H54 (cell line): ENCODE measurements at regions not wholly inside any gene's neighbourhood (a gene's known extent, or its start where the extent isn't known, plus 50 kb on each side); places are given as distances from the start of the nearest gene placed in this dataset.
A peak's percentile ranks its signal among the peaks of the same experiment; 100 is the strongest.

Experiments used
- DNase-seq: peaks from one replicate; pipeline ENCODE4 v3.0.0; 2011; ENCODE audit warnings: low spot score, mixed read lengths; ENCODE audit not compliant: insufficient read length
- FAIRE-seq: peaks from 3 replicates; lab custom pipeline; 2011; peaks lifted over from hg19 to GRCh38; lab: Jason Lieb, UNC
- POLR2A ChIP-seq: IDR thresholded peaks from 2 replicates; pipeline ENCODE4 v1.6.1; 2011; ENCODE audit warnings: low read depth, mild to moderate bottlenecking, low read length

DNA sequence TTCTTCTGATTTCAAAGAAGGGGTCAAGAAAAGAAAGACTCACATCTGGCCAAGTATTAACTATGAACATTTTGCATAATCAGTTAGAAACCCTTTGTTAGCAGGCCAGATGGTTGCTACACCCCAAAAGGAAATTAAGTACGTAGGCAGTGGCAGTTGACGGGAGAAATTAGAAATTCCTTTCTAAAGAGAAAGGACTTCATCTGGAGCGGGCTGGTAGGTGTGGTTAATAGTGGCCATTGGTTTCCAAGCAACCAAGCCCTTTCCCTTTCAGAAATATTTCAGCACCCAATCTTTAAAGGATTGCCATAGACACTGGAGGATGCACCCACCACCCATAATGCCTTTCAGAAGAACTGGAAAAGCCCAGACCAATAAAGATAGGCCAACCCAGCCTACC lies 235.7 kb upstream of the LDB2 start:
- TF ChIP-seq POLR2A, result no peak

DNA sequence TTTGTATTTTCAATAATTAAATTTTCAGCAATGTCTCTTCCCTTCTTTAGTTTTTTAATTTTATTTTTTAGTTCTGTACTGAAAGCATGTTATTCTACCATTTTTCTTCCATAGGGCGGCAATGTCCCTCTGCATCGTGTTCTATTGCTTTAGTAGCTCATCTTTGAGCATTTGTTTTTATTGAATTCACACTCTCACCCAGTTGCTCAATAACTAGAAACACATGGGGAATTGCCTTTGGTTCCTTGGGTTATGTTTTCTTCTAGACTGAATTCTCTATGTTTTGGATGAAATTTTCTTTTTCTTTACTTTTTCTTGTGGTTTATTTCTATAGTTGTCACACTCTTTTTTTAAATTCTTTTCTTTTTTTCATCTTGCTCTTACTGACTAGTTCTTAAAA lies 233.8 kb upstream of the LDB2 start:
- TF ChIP-seq POLR2A, result no peak
- no peak for DNase-seq
- no peak for FAIRE-seq

More for the DNA sequence above, 235.7 kb upstream of the LDB2 start:
- no peak for DNase-seq
- FAIRE-seq, result no peak

DNA sequence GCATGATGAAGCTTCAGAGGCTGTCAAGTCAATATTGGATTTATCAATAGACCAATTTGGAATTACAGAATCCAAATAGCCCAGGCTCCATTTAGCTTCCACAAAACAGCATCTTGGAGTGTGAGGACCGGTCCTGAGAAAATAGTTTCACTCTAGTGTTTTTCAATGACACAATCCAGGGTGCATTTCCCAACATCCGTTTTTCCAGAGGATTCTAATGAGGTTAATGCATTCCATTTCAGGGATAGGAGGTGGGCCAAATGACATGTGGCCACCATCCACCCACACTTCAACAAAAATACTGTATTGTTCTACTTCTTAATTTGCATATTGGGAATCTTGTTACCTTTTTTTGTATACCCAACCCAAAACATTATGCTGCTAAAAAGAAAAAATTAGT lies 229.8 kb upstream of the LDB2 start:
- no peak for FAIRE-seq
- no peak for TF ChIP-seq POLR2A

DNA sequence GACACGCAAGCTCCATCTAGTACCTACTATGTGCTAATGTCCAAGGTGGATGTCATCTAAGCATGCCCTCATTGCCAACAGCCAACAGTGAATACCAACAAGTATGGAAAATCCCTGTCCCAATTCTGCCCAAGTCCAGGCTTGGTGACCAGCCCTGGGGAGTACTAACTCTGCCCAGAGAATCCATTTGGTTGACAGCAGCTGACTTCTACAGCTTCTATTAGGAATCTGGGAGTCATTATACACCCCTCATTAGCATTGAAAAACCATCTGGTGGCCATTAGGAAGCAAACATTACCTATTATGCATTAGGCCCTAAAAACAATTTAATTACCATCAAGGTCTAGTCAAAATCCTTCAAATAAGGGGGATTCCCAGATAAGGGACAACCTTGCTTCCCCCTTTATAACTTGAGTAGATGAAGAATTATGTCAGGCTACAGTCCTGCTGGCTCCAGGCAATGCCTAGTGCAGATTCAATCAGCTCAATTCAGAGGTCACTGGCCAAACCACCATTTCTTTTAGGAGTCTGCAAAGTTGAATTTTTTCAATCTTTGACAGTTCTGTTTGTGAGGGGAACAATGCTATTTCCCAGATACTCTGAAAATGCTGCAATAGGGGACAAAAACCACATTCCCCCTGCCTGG lies 228.0 kb upstream of the LDB2 start:
- no peak for TF ChIP-seq POLR2A
- no peak for FAIRE-seq
- no peak for DNase-seq

More for the DNA sequence above, 229.8 kb upstream of the LDB2 start:
- DNase-seq, result no peak

DNA sequence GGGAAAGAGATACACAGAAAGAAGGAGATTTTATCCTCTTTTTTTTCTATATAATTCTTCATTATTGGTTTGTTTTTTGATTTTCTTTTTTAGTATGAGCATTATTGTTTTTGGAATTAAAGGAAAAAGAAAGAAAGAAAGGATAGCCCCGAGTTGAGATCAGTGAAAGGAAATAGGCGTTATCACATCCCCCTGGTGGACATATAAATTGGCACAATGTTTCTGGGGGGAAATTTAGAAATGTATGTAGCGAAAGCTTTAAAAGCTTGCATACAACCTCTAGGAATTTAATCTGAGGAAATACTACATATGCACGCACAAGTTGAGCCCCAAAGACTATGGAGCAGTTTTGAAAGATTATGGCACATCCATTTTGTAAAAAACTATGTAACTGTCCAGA lies 226.3 kb upstream of the LDB2 start:
- DNase-seq, result no peak
- no peak for TF ChIP-seq POLR2A
- FAIRE-seq, result no peak

DNA sequence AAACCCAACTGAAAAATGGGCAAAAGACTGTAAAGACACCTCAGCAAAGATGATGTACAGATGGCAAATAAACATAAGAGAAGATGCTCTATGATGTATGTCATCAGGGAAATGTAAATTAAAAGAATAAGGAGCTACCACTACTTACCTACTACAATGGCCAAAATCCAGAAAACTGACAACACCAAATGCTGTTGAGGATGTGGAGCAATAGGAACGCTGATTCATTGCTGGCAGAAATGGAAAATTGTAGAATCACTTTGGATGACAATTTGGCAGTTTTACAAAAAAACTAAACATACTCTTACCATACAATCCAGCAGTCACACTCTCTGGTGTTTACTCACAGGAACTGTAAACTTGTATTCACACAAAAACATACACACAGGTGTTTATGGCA lies 222.3 kb upstream of the LDB2 start:
- TF ChIP-seq POLR2A, result no peak
- FAIRE-seq (no peak), DNase-seq (no peak)

DNA sequence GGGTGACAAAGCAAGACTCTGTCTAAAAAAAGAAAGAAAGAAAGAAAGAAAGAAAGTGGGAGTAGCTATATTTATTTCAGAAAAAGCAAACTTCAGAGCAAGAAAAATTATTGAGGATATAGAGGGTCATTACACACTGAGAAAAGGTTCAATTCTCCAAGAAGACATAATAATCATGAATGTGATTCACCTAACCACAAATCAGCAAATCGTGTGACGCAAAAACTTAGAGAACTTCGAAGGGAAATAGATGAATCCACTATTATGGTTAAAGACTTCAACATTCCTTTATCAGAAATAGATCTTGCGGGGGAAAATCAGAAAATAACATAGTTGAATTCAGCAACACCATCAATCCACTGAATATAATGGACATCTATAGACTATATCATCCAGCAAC lies 219.3 kb upstream of the LDB2 start:
- no peak for FAIRE-seq
- no peak for DNase-seq
- TF ChIP-seq POLR2A, result no peak

DNA sequence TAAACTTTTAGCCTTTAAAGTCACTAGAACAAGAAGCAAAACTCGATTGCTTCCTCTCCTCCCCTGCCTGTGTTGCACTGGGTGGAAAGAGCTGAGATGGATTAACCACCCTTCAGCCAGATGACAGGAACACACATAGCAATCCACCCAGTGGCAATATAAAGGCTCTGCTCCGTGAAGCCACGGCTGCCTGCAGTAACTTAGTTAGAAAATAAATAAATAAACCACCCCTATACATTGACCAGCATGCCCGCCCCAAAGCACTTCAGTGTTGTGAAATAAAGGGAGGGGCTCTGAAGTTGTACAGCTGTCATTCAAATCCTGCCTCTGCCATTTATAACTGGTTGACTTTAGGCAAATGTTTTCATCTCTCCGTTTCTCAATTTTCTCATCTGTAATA lies 217.1 kb upstream of the LDB2 start:
- FAIRE-seq (no peak), DNase-seq (no peak)

DNA sequence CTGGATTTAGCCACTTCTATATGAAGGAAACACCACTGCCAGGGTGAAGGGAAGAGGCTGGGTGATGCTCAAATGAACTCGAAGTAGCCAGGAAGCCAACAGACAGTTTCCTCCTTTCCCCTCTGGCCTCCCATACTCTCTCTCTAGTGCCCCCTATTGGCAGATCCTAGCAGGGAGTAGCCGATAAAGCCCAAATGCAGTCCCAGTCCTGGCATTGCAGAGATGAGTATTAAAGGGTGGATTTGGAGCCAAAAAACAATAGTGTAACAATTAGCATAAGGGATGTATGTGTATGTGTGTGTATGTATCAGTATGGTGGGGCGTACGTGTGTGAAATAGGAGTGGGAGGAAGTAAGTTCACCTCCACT lies 213.8 kb upstream of the LDB2 start:
- FAIRE-seq (no peak), DNase-seq (peak; percentile 2)

More for the DNA sequence above, 217.1 kb upstream of the LDB2 start:
- no peak for TF ChIP-seq POLR2A

DNA sequence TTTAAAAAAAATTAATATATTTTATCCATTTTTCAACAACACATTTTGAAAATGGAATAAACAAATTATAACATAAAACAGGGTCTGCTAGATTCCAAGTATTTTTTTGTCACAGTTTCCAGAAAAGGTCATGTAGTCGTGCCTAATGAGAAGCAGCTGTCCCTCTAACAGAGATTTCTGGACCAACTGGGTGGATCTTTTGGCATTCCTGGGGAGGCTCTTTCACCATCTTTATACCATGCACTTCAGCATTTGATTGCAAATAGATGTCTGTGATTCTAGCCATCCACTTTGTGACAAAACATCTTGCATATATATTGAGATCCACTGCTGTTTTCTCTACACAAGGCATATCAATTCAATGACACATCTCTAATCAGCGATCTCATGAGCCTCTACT lies 210.7 kb upstream of the LDB2 start:
- no peak for FAIRE-seq
- no peak for DNase-seq
- TF ChIP-seq POLR2A, result no peak

More for the DNA sequence above, 213.8 kb upstream of the LDB2 start:
- no peak for TF ChIP-seq POLR2A

DNA sequence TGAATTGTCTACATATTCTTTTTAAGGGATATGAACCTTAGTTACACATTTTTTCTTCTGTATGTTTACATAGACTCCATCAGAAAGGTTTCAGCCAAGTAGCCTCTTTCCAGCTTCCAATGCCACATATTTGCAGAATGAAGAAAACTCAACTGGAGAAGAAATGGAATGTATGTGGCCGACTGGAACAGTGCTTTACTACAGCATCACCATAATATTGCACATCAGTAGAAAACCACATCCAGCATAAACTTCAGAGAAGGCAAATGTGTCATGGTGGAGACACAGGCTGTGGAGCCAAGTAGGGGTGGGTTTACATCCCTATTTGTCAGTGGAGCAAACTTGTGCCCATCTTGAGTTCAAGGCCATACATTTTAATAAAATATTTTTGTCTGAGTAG lies 204.8 kb upstream of the LDB2 start:
- DNase-seq (no peak), FAIRE-seq (no peak)
- no peak for TF ChIP-seq POLR2A

DNA sequence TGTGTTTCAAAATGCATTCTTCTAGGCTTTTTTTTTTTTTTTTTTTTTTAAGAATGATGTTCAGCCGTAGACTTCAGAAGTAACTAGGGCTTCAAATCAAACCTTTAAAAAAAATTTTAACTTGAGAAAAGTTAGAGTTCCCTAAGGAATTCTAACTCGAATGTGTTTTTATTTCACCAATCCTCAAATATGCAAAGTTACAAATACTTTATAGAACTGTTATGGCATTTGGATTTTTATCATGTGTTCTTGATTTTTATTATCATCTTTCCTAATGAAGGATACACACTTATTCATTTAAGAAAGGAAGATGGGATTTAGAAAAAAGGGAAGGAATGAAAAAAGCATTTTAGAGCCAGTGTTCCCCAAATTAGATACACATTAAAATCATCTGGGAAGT lies 200.6 kb upstream of the LDB2 start:
- no peak for FAIRE-seq
- TF ChIP-seq POLR2A, result no peak
- no peak for DNase-seq

DNA sequence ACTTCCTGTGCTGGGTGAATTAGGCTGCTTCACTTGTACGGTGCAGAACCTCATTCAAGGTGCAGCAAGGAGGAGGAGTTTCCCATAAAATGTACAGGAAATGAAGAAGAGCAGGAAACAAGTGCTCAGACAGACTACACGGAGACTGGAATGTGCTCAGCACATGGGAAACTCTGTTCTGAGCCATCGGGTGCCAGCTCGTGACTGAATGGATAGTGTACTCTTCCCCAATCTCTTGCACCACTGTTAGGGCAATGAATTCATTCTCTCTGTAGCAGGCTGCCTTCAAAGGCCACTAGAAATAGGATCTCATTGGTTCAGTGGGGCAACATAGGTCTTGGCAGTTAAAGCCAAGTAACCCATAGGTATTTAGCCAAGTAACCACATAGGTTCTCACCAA lies 200.0 kb upstream of the LDB2 start:
- FAIRE-seq (no peak), DNase-seq (no peak)
- no peak for TF ChIP-seq POLR2A

DNA sequence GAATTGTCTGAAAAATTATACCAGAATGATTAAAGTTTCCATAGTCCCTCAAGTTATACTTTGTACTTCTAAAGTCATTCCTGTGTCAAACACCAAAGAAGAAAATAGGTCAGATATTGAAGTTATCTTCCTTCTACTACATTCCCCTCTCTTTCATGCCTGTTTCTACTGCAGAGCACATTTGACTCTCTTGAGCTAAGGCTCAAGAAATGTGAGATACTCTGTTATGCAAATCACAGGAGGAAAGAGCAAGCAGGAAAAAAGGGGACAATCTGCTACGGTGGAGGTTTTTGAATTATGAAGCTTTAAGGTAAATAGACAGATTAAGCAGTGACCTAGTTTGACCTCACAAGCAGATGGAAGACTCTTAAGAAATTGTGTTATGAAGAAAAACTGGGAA lies 198.9 kb upstream of the LDB2 start:
- FAIRE-seq (no peak), DNase-seq (no peak)
- no peak for TF ChIP-seq POLR2A

DNA sequence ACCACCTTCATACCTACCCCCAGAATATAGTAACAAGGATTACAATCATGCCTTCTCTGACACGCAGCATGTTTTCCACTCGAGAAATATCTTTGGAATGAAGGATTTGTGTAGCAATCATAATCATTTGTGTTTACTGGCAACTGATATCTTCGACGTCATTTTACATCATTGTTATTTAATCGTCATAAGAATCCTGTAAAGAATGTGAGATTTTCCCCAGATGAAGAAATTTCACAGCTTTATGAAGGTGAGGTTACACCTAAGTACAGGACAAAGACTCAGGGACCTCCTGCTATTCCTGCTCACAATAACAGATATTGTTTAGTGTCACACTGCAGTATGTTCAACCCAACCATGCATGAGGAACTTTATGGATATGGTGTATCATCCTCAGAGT lies 198.2 kb upstream of the LDB2 start:
- FAIRE-seq (no peak), DNase-seq (no peak)
- TF ChIP-seq POLR2A, result no peak

DNA sequence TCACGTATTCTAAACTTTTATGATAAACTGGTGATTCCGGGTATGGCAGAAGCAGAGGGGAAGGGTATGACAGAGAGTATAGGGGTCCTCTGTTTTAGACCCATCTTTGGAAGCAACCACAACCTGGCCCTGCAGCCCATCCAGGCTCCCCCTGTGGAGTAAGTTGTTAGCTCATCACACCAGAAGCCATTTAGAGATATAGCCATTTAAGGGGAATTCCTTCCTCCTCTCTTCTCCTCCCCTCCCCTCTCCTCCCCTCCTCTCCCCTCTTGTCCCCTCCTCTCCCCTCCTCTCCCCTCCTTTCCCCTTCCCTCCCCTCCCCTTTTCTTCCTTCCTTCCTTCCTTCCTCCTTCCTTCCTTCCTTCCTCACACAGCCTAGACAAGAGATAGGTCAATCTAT lies 197.3 kb upstream of the LDB2 start:
- DNase-seq, result no peak
- no peak for FAIRE-seq
- no peak for TF ChIP-seq POLR2A

DNA sequence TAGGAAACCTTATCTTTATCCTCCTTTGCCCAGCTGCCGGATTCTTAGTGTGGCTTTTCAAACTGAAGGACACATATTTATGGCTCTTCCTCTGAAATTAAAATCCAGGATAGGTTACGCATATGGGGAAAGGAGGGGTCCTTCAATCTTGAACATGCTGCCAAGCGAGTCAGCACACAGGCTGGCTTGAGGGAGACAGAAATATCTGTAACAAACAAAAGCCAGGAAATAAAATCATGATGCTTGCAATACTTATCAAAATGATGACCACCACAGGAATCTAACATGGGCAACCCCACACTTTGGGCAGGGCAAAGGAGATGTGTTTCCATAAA lies 196.4 kb upstream of the LDB2 start:
- no peak for DNase-seq
- FAIRE-seq, result no peak
- TF ChIP-seq POLR2A, result no peak
